ENCODE measurements at regions not wholly inside any gene's neighbourhood (a gene's known extent, or its start where the extent isn't known, plus 50 kb on each side); places are given as distances from the start of the nearest gene placed in this dataset.
"Not testable (repeated sequence)": the region's sequence is repeated elsewhere in the genome, so short reads cannot be mapped to it uniquely, and the experiment has no call there.

DNA sequence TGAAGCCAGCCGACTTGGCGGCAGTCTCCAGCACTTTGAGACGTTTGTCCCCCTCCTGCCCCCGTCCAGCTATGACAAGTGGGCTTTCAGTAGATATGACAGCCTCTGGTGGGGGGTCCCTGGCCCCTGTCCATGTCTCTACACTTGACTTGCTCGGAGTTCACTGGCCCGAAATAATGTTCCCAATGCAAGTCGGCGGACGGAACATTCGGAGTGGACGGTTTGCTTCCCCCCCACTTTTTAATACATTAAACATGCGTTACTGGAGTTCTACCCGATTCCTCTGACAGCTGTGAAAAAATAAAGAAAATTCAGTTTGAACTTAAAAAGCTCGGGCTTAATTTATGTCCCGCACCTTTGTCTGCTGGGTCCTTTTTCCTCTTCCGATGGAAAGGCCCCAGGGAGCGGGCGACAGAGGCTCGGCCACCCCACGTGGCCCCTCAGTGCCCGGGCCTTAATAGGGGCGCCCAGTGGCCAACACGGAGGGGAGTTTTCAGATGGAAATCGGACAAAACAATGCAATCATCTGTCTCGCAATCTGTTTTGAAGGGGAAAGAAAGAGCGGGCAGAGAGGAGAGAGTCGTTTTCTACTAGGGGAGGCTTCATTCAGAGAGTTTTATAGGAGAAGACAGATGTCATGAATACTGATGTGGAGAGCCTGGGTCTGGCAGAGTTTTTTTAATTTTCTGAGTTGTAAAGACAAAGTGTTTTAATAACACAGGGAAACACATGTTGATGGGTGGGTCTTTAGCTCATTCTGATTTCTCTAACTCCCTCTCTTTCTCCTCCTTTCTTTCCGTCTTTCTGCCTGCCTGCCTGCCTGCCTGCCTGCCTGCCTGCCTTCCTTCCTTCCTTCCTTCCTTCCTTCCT, 50.2 kb downstream of the SMIM38 start:
- H3K4me3 Mint-ChIP-seq = no peak overlapping the region
- H3K9ac ChIP-seq (ENCODE audit: extremely low read depth, low read length, poor library complexity, severe bottlenecking) = no peak overlapping the region
- H3K36me3 ChIP-seq (ENCODE audit: control insufficient read depth, insufficient read depth, low read length) = no peaks in the 10 kb centered on the region
- H3K9me3 Mint-ChIP-seq = peaks cover 3% of the 10 kb centered on the region
- H3K9me3 ChIP-seq (ENCODE audit: control insufficient read depth, low read length) = no peaks in the 10 kb centered on the region
- DNase-seq = peak; percentile 27
- WGBS, 2 experiments (ENCODE audit: insufficient coverage in 1 of 2, insufficient read length in 1 of 2) = 90 to 91% methylated on average over 25 to 28 of the region's 28 CpGs
- H3K27me3 ChIP-seq (ENCODE audit: control insufficient read depth, insufficient read depth, low read length, poor library complexity, severe bottlenecking) = no peaks in the 10 kb centered on the region
- H3K27ac ChIP-seq (ENCODE audit: low read depth, low read length) = peak overlapping the region; percentile 66
- H3K27me3 Mint-ChIP-seq (ENCODE audit: insufficient read depth) = no peaks in the 10 kb centered on the region
- H3K4me1 ChIP-seq (ENCODE audit: control insufficient read depth, insufficient read depth, low read length) = no peaks in the 10 kb centered on the region
- H3K4me1 Mint-ChIP-seq = no peaks in the 10 kb centered on the region
- TF ChIP-seq, protein P1, sequence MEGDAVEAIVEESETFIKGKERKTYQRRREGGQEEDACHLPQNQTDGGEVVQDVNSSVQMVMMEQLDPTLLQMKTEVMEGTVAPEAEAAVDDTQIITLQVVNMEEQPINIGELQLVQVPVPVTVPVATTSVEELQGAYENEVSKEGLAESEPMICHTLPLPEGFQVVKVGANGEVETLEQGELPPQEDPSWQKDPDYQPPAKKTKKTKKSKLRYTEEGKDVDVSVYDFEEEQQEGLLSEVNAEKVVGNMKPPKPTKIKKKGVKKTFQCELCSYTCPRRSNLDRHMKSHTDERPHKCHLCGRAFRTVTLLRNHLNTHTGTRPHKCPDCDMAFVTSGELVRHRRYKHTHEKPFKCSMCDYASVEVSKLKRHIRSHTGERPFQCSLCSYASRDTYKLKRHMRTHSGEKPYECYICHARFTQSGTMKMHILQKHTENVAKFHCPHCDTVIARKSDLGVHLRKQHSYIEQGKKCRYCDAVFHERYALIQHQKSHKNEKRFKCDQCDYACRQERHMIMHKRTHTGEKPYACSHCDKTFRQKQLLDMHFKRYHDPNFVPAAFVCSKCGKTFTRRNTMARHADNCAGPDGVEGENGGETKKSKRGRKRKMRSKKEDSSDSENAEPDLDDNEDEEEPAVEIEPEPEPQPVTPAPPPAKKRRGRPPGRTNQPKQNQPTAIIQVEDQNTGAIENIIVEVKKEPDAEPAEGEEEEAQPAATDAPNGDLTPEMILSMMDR (conservative IDR thresholded peaks at IDR 0.05) = no peak
- no peak overlapping the region for H3K27ac Mint-ChIP-seq
- H3K36me3 Mint-ChIP-seq (ENCODE audit: low read depth) = no peaks in the 10 kb centered on the region
- H3K4me3 ChIP-seq (ENCODE audit: low read length) = no peak overlapping the region

DNA sequence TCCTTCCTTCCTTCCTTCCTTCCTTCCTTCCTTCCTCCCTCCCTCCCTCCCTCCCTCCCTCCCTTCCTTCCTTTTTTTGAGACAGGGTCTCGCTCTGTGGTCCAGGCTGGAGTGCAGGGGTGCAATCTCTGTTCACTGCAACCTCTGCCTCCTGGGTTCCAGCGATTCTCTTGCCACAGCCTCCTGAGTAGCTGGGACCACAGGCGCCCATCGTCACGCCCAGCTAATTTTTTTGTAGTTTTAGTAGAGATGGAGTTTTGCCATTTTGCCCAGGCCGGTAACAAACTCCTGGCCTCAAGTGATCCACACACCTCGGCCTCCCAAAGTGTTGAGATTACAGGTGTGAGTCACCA, 50.9 kb downstream of the SMIM38 start:
- H3K36me3 Mint-ChIP-seq (ENCODE audit: low read depth) = not testable (repeated sequence)
- DNase-seq = peak; percentile 20

DNA sequence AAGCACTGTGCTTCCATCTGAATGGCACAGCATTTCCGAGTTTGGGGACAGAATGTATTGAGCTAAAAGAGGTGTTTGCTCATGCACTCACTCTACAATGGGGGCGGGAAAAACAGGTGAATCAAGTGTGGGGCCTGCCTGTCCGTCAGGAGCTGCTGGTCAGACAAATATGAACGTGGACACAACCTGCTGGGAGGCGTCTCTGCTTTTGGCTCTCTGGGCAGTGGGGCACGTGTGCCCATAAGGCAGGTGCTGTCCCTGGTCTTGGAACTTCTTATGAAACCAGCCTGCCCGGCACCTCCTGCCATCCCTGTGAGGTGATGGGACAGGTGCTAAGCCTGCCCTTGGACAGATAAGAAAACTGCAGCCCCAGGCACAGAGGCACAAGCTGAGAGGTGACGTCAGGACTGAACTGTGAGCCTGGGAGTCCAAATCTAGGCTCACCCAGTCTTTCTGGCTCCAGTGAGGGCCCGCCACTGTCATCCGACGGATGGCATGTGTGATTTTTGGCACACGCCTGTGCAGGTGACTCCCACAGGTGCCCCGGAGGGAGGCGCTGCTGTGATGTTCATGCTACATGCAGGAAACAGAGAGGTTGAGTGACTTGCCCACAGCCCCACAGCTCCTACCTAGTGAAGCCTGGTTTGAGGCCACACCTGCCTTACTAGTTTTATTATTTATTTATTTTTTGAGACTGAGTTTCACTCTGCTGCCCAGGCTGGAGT, 51.6 kb downstream of the SMIM38 start:
- no peak overlapping the region for H3K4me3 Mint-ChIP-seq
- no peaks in the 10 kb centered on the region for H3K27me3 ChIP-seq (ENCODE audit: control insufficient read depth, insufficient read depth, low read length, poor library complexity, severe bottlenecking)
- no peak overlapping the region for H3K27ac Mint-ChIP-seq
- 90 to 92% methylated on average over 13 to 14 of the region's 14 CpGs for WGBS, 2 experiments (ENCODE audit: insufficient coverage in 1 of 2, insufficient read length in 1 of 2)
- no peak overlapping the region for H3K9ac ChIP-seq (ENCODE audit: extremely low read depth, low read length, poor library complexity, severe bottlenecking)
- H3K4me3 ChIP-seq (ENCODE audit: low read length) = no peak overlapping the region
- H3K4me1 ChIP-seq (ENCODE audit: control insufficient read depth, insufficient read depth, low read length) = no peaks in the 10 kb centered on the region
- H3K27me3 Mint-ChIP-seq (ENCODE audit: insufficient read depth) = no peaks in the 10 kb centered on the region
- DNase-seq = peak; percentile 35
- no peak overlapping the region for H3K27ac ChIP-seq (ENCODE audit: low read depth, low read length)
- H3K4me1 Mint-ChIP-seq = no peaks in the 10 kb centered on the region
- no peaks in the 10 kb centered on the region for H3K36me3 ChIP-seq (ENCODE audit: control insufficient read depth, insufficient read depth, low read length)
- TF ChIP-seq, protein P1 (conservative IDR thresholded peaks at IDR 0.05) = no peak
- no peaks in the 10 kb centered on the region for H3K36me3 Mint-ChIP-seq (ENCODE audit: low read depth)
- no peaks in the 10 kb centered on the region for H3K9me3 ChIP-seq (ENCODE audit: control insufficient read depth, low read length)
- peaks cover 3% of the 10 kb centered on the region for H3K9me3 Mint-ChIP-seq

More for the DNA sequence above, 50.9 kb downstream of the SMIM38 start:
- H3K4me1 Mint-ChIP-seq; H3K27me3 Mint-ChIP-seq (ENCODE audit: insufficient read depth); H3K4me1 ChIP-seq (ENCODE audit: control insufficient read depth, insufficient read depth, low read length); H3K27ac ChIP-seq (ENCODE audit: low read depth, low read length); H3K27ac Mint-ChIP-seq; H3K27me3 ChIP-seq (ENCODE audit: control insufficient read depth, insufficient read depth, low read length, poor library complexity, severe bottlenecking); H3K4me3 Mint-ChIP-seq; H3K9me3 ChIP-seq (ENCODE audit: control insufficient read depth, low read length); H3K36me3 ChIP-seq (ENCODE audit: control insufficient read depth, insufficient read depth, low read length); H3K4me3 ChIP-seq (ENCODE audit: low read length); H3K9me3 Mint-ChIP-seq; H3K9ac ChIP-seq (ENCODE audit: extremely low read depth, low read length, poor library complexity, severe bottlenecking): not testable (repeated sequence)
- 90 to 95% methylated on average over 4 to 7 of the region's 7 CpGs for WGBS, 2 experiments (ENCODE audit: insufficient coverage in 1 of 2, insufficient read length in 1 of 2)

Measured in endodermal cell (in vitro differentiated cells).